H1 (cell line): ENCODE measurements at regions not wholly inside any gene's neighbourhood (a gene's known extent, or its start where the extent isn't known, plus 50 kb on each side); places are given as distances from the start of the nearest gene placed in this dataset.
A peak's percentile ranks its signal among the peaks of the same experiment; 100 is the strongest.

Experiments used
- ASH2L ChIP-seq: fragments of 200-600, 300-600 bp; sonication (generic); IDR thresholded peaks from one replicate; pipeline ENCODE4 v1.7.1; 2017; ENCODE audit warnings: low read length
- CBX5 ChIP-seq: fragments of 300-800, 300-1000 bp; sonication (generic); IDR thresholded peaks from 2 replicates; pipeline ENCODE4 v1.7.1; 2016; ENCODE audit warnings: antibody characterized with exemption, low read length, low read depth
- CHD7 ChIP-seq: fragments of 300-600 bp; sonication (generic); IDR thresholded peaks from 2 replicates; pipeline ENCODE4 v1.7.1; 2012; ENCODE audit warnings: low read length, moderate library complexity, mild to moderate bottlenecking, inconsistent platforms; ENCODE audit not compliant: insufficient replicate concordance
- CTBP2 ChIP-seq: IDR thresholded peaks from 2 replicates; pipeline ENCODE4 v1.7.0; 2011; ENCODE audit warnings: borderline replicate concordance, mild to moderate bottlenecking, moderate library complexity, mixed read lengths, low read length; ENCODE audit not compliant: insufficient read depth, insufficient read length
- EP300 ChIP-seq, 2 experiments: IDR thresholded peaks; 1 replicate in 1 of 2; 2 replicates in 1 of 2; pipeline ENCODE4 v1.6.1; 2011 to 2012; ENCODE audit warnings: low read depth in 2 of 2, low read length in 2 of 2, mild to moderate bottlenecking in 2 of 2, borderline replicate concordance in 1 of 2, inconsistent platforms in 1 of 2, moderate library complexity in 1 of 2
- JUN ChIP-seq: IDR thresholded peaks from 2 replicates; pipeline ENCODE4 v1.6.1; 2011; ENCODE audit warnings: low read depth, mild to moderate bottlenecking, improper control_type of control experiment, low read length
- JUND ChIP-seq: IDR thresholded peaks from 2 replicates; pipeline ENCODE4 v1.6.1; 2011; ENCODE audit warnings: mild to moderate bottlenecking, improper control_type of control experiment, low read length
- POLR2AphosphoS5 ChIP-seq: IDR thresholded peaks from 2 replicates; pipeline ENCODE4 v1.6.1; 2011; ENCODE audit warnings: low read depth, low read length
- SP4 ChIP-seq: IDR thresholded peaks from 2 replicates; pipeline ENCODE4 v1.6.1; 2012; ENCODE audit warnings: low read length, inconsistent platforms
- SUZ12 ChIP-seq: fragments of 200-600 bp; sonication (generic); IDR thresholded peaks from 2 replicates; pipeline ENCODE4 v1.6.1; 2012; ENCODE audit warnings: mild to moderate bottlenecking, inconsistent platforms, low read length, moderate library complexity, mixed read lengths
- TEAD4 ChIP-seq: IDR thresholded peaks from 2 replicates; pipeline ENCODE4 v1.6.1; 2012; ENCODE audit warnings: low read depth, low read length, inconsistent platforms, mixed read lengths

GRCh38 chr10:78407009-78407711, 373.5 kb downstream of the RPS24 start (continued):
- TF ChIP-seq CHD7, result no peak
- TF ChIP-seq CBX5, result no peak
- 0 out of 2 replicates have a peak, but pooled peaks have one; percentile 42 for TF ChIP-seq SP4
- TF ChIP-seq EP300 (IDR thresholded peaks at IDR 0.05; ENCODE audit: borderline replicate concordance in 1 of 2, low read depth in 2 of 2, low read length in 2 of 2), result 0 out of 3 replicates have a peak, but pooled peaks of 1 of the 2 experiments have one; percentile 39
- TF ChIP-seq TEAD4, result peak; percentile 90
- TF ChIP-seq JUND, result no peak
- TF ChIP-seq POLR2AphosphoS5, result no peak
- TF ChIP-seq JUN, result no peak
- TF ChIP-seq SUZ12, result no peak
- TF ChIP-seq CTBP2, result no peak
- TF ChIP-seq ASH2L, result peak; percentile 96
